Kidney (tissue), 13 donors: ENCODE measurements at regions not wholly inside any gene's neighbourhood (a gene's known extent, or its start where the extent isn't known, plus 50 kb on each side); places are given as distances from the start of the nearest gene placed in this dataset.

ENCODE experiments used
- DNase-seq, 5 donors: peaks; one replicate each; pipeline ENCODE4 v3.0.0-alpha.2; 2013 to 2020
- FAIRE-seq: peaks from 2 replicates; lab custom pipeline; 2012; peaks lifted over from hg19 to GRCh38; lab: Jason Lieb, UNC
- H3K27ac ChIP-seq, 2 donors: one replicate each; pipeline ENCODE4 v1.7.0; 2013; ENCODE audit warnings: low read depth in 2 of 2, low read length in 2 of 2, inconsistent platforms in 1 of 2
- H3K27me3 ChIP-seq: one replicate; pipeline ENCODE4 v1.7.1; 2013; ENCODE audit warnings: low read length, inconsistent platforms; ENCODE audit not compliant: control insufficient read depth, insufficient read depth
- H3K36me3 ChIP-seq, 3 donors: one replicate each; pipeline versions ENCODE4 v1.7.0 to v1.7.1; 2013; ENCODE audit warnings: low read length in 3 of 3, control low read depth in 1 of 3, inconsistent platforms in 1 of 3; ENCODE audit not compliant: insufficient read depth in 3 of 3, control insufficient read depth in 2 of 3
- H3K4me1 ChIP-seq, 3 donors: one replicate each; pipeline versions ENCODE4 v1.7.0 to v1.7.1; 2013; ENCODE audit warnings: low read length in 3 of 3, inconsistent platforms in 1 of 3, low read depth in 1 of 3; ENCODE audit not compliant: control insufficient read depth in 2 of 3, insufficient read depth in 2 of 3
- H3K4me3 ChIP-seq, 3 donors: one replicate each; pipeline versions ENCODE4 v1.7.0 to v1.8.1; 2013; ENCODE audit warnings: low read length in 3 of 3, control low read depth in 1 of 3, inconsistent platforms in 1 of 3
- H3K9ac ChIP-seq, 3 donors: one replicate each; pipeline versions ENCODE4 v1.7.0 to v1.7.1; 2013; ENCODE audit warnings: low read length in 3 of 3, control low read depth in 1 of 3, inconsistent platforms in 1 of 3
- H3K9me3 ChIP-seq, 3 donors: one replicate each; pipeline versions ENCODE4 v1.7.0 to v1.7.1; 2013; ENCODE audit warnings: low read length in 3 of 3, control low read depth in 1 of 3, inconsistent platforms in 1 of 3; ENCODE audit not compliant: control insufficient read depth in 2 of 3, insufficient read depth in 1 of 3
- intact Hi-C: fragments of 100-400 bp; cut with DNase I; formaldehyde crosslinking; loops from one replicate; pipeline ENCODE4 v1.11.1; 2022
- TF ChIP-seq, protein P1 (sequence below): IDR thresholded peaks from 3 replicates; pipeline ENCODE4 v1.5.1; 2012; ENCODE audit warnings: mild to moderate bottlenecking, moderate library complexity, borderline replicate concordance; ENCODE audit not compliant: insufficient read depth; ENCODE audit errors: extremely low read depth
- donor health status: control.
- donor health status: control.
- donor health status: control.
- donor health status: control.
- donor health status: control.
- donor health status: DM: yes; HTN: yes; CAD: no.
- donor health status: Normal renal cell carcinoma (clear cell type).

DNA sequence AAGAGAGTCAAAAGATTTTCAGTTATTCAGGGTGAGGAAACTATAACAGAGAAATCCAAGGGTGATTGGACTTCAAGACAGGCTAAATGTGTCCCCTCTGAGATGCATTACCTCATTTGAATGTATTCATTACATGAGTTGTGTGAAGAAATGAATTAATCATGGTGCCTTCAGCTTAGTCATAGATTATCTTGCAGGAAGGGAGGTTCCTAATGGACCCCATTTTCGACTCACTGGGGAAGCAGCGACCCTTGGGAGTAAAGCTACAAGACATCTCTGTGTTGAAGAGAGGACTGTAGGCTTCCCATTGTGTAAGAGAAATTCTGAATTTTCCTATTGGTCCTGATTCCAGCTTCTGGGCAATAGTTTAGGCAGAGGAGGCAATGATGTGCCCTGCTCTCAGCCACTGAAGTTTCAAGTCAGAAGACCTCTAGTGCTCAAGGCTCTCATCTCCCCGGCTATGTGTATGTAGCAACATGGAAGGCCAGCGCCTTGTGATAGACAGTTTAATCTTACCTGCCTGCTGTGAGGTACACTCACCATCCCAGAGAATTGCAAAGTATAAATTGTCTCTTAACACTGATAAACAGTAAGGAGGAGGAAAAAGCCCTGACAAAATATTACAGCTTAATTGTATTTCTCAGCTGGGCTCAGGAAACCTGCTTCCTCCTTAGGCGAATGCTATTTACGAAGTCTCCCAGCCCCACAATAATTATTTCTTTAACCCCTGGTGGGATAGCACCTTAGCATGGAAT is 133.8 kb downstream of the PDCD6IP start:
- Histone ChIP-seq H3K9me3 (no peaks in the 10 kb centered on the region), H3K27ac (no peak overlapping the region), H3K9ac (no peak overlapping the region), H3K4me3 (no peak overlapping the region), H3K4me1 (no peaks in the 10 kb centered on the region), H3K27me3 (no peaks in the 10 kb centered on the region), H3K36me3 (no peaks in the 10 kb centered on the region)
- intact Hi-C loops = no loop called here
- TF ChIP-seq, protein P1, sequence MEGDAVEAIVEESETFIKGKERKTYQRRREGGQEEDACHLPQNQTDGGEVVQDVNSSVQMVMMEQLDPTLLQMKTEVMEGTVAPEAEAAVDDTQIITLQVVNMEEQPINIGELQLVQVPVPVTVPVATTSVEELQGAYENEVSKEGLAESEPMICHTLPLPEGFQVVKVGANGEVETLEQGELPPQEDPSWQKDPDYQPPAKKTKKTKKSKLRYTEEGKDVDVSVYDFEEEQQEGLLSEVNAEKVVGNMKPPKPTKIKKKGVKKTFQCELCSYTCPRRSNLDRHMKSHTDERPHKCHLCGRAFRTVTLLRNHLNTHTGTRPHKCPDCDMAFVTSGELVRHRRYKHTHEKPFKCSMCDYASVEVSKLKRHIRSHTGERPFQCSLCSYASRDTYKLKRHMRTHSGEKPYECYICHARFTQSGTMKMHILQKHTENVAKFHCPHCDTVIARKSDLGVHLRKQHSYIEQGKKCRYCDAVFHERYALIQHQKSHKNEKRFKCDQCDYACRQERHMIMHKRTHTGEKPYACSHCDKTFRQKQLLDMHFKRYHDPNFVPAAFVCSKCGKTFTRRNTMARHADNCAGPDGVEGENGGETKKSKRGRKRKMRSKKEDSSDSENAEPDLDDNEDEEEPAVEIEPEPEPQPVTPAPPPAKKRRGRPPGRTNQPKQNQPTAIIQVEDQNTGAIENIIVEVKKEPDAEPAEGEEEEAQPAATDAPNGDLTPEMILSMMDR = no peak
- no peak for DNase-seq
- no peak for FAIRE-seq

DNA sequence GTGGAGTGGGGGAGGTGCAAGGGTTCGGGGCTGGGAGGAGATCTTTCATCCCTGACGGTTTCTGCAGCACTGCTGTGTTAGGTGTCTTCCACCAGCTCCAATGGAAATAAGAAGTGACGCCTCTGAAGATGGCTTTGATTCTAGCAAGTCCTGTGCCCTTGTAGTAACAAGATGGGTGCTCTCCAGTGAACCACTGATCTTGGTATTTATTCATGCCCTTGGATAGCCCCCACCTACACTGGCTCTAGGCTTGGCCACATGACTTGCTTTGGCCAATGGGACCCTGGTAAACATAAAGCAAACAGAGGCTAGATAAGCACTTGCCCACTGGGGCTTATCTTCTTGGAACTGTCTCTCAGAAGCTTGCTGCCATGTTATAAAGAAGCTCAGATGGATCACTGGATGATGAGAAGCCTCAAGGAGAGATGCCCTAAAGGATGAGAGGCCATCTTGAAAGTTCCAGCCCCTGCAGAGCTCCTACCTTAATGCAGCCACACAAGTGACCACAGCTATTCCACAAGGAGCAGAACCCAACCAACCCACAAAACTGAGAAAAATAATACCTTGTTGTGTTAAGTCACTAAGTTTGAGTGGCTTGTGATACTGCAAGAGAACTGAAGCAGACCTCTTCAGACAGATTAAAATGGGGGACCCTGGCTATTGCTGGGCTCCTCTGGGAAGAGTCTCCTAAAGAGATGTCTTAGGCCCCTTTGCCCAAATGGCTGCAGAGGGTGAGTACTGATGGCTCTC is 137.9 kb downstream of the PDCD6IP start:
- Histone ChIP-seq H3K27me3 (no peaks in the 10 kb centered on the region), H3K27ac (no peak overlapping the region), H3K4me1 (no peaks in the 10 kb centered on the region), H3K9me3 (no peaks in the 10 kb centered on the region), H3K36me3 (no peaks in the 10 kb centered on the region), H3K9ac (no peak overlapping the region), H3K4me3 (no peak overlapping the region)
- FAIRE-seq = no peak
- intact Hi-C loops = no loop called here
- no peak for DNase-seq
- TF ChIP-seq, protein P1 = no peak

DNA sequence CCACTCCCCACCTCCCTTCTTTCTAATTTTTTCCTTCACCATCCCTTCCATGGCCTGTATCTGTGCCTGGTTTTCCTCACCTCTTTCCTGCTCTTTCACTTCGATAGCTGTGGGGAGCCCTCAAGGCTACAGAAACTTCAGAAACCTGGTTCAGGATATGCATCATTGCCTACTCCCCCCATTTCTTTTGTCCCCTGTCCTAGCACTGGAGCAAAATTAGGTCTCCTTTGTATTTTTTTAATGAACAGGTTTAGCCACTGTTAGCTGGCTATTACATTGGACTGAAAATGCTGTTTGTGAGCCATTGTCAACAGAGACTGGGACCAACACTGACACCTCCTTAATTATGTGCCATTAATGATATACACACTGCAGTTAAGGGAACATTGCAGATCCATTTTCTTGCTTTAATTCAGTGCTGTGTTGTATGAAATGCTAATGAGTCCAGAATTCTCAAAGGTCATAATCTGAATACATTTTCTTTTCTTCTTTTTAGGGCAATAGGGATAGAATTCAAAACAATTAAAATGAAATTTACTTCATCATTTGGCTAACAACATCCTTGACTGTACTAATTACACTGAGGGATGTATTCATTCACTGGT is 138.6 kb downstream of the PDCD6IP start:
- Histone ChIP-seq H3K27me3 (no peaks in the 10 kb centered on the region), H3K36me3 (no peaks in the 10 kb centered on the region), H3K9me3 (no peaks in the 10 kb centered on the region), H3K27ac (no peak overlapping the region), H3K4me3 (no peak overlapping the region), H3K9ac (no peak overlapping the region), H3K4me1 (no peaks in the 10 kb centered on the region)
- intact Hi-C loops = no loop called here
- no peak for FAIRE-seq
- no peak for DNase-seq
- TF ChIP-seq, protein P1 = no peak
